MCF 10A (cell line): ENCODE measurements at regions not wholly inside any gene's neighbourhood (a gene's known extent, or its start where the extent isn't known, plus 50 kb on each side); places are given as distances from the start of the nearest gene placed in this dataset.

Source experiments
- BruUV-seq: library from RNA; stranded (reverse); fragments of 400-500 nt; replicated peaks from 2 replicates; lab custom pipeline; 2021; lab: Mats Ljungman, UMichigan
- CTCF ChIA-PET: fragments of 300-600 bp; sonication (Branson Sonifier 250); formaldehyde crosslinking; extraction: SDS; loops from one replicate; lab custom pipeline; 2021; ENCODE audit warnings: antibody characterized with exemption, inconsistent platforms; lab: Yijun Ruan, JAX
- POLR2A ChIA-PET: fragments of 300-600, 350-650 bp; sonication (Branson Sonifier 250); formaldehyde crosslinking; extraction: SDS; loops from one replicate; lab custom pipeline; 2020; ENCODE audit warnings: antibody characterized with exemption, inconsistent platforms; lab: Yijun Ruan, JAX
- DNase-seq: peaks from one replicate; pipeline ENCODE4 v3.0.0-alpha.2; 2018; ENCODE audit not compliant: unreplicated experiment
- H3K27ac Mint-ChIP-seq: one replicate; pipeline ENCODE4 v1.8.0; 2022; ENCODE audit warnings: mild to moderate bottlenecking, low read depth, mixed read lengths; ENCODE audit not compliant: unreplicated experiment
- H3K27me3 Mint-ChIP-seq: one replicate; pipeline ENCODE4 v1.8.0; 2022; ENCODE audit warnings: mixed read lengths; ENCODE audit not compliant: insufficient read depth, unreplicated experiment
- H3K36me3 Mint-ChIP-seq: one replicate; pipeline ENCODE4 v1.8.0; 2022; ENCODE audit warnings: mild to moderate bottlenecking, moderate library complexity, mixed read lengths; ENCODE audit not compliant: insufficient read depth, unreplicated experiment
- H3K4me1 Mint-ChIP-seq: one replicate; pipeline ENCODE4 v1.8.0; 2022; ENCODE audit warnings: mixed read lengths; ENCODE audit not compliant: insufficient read depth, unreplicated experiment
- H3K4me3 Mint-ChIP-seq: one replicate; pipeline ENCODE4 v1.8.0; 2022; ENCODE audit warnings: mild to moderate bottlenecking, moderate library complexity, mixed read lengths; ENCODE audit not compliant: unreplicated experiment
- H3K9me3 Mint-ChIP-seq: one replicate; pipeline ENCODE4 v1.8.0; 2022; ENCODE audit warnings: mixed read lengths; ENCODE audit not compliant: unreplicated experiment
- intact Hi-C: fragments of 100-400 bp; cut with micrococcal nuclease; formaldehyde crosslinking; loops from 2 replicates; pipeline ENCODE4 v1.14.1; 2022
- TF ChIP-seq, protein P1 (sequence below): fragments of 200-600 bp; IDR thresholded peaks from one replicate; pipeline ENCODE4 v1.8.0; 2022; ENCODE audit warnings: antibody characterized with exemption, mild to moderate bottlenecking; ENCODE audit not compliant: unreplicated experiment

DNA sequence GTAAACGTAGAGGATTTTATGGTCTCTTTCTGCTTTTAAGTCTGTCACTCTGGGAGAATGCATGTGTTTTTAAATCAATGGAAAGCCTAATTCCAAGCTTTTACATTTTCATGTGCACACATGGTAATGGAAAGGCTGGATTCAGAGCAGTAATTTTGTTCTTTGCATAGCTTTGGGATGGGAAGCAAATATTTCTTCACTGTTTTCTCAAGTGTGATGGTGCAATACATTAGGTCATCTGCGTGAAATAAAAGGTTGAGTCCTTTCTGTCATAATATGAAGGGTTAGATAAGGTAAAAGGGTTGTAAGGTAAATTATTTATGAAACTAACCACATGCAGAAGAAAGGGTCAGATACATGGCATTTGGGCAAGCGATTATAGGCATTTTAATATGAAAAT is 88.2 kb upstream of the NR3C1 start:
- no TSS peak for BruUV-seq

DNA sequence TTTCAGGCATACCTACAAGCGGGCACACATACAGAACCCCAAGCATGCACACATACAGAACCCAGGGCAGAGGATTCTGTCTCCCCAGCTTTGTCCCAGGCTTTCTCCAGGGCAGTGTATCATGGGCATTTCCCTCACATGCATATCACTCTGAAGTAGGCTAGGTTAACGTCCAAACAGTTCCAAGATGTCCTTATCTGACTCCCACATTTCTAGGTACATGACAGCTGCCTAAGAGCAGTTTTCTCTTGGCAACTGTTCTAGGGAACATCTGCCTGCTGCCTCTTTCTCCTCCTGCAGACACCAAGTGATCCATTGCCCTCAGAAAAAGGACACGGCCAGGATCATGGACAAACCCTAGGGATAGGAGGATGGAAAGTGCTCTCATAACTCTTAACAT is 84.9 kb upstream of the NR3C1 start:
- no peak for DNase-seq
- no peaks in the 10 kb centered on the region for H3K36me3 Mint-ChIP-seq
- no peaks in the 10 kb centered on the region for H3K27me3 Mint-ChIP-seq
- H3K9me3 Mint-ChIP-seq = no peaks in the 10 kb centered on the region
- ChIA-PET POLR2A (interaction anchor here (1.1 kb wide), 1 partner anchor 402 kb away, joined by 3 read pairs; no protein-coding TSS in a partner anchor), CTCF (interaction anchor here (1.1 kb wide), 1 partner anchor 140 kb away, joined by 3 read pairs; no protein-coding TSS in a partner anchor)
- TF ChIP-seq, protein P1, sequence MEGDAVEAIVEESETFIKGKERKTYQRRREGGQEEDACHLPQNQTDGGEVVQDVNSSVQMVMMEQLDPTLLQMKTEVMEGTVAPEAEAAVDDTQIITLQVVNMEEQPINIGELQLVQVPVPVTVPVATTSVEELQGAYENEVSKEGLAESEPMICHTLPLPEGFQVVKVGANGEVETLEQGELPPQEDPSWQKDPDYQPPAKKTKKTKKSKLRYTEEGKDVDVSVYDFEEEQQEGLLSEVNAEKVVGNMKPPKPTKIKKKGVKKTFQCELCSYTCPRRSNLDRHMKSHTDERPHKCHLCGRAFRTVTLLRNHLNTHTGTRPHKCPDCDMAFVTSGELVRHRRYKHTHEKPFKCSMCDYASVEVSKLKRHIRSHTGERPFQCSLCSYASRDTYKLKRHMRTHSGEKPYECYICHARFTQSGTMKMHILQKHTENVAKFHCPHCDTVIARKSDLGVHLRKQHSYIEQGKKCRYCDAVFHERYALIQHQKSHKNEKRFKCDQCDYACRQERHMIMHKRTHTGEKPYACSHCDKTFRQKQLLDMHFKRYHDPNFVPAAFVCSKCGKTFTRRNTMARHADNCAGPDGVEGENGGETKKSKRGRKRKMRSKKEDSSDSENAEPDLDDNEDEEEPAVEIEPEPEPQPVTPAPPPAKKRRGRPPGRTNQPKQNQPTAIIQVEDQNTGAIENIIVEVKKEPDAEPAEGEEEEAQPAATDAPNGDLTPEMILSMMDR = no peak
- peaks cover 16% of the 10 kb centered on the region for H3K4me1 Mint-ChIP-seq
- H3K27ac Mint-ChIP-seq = no peak overlapping the region
- intact Hi-C loops = no loop called here
- no TSS peak for BruUV-seq
- no peak overlapping the region for H3K4me3 Mint-ChIP-seq

More for the DNA sequence above, 88.2 kb upstream of the NR3C1 start:
- no peak overlapping the region for H3K27ac Mint-ChIP-seq
- peaks cover 46% of the 10 kb centered on the region for H3K4me1 Mint-ChIP-seq
- TF ChIP-seq, protein P1 = no peak
- H3K9me3 Mint-ChIP-seq = no peaks in the 10 kb centered on the region
- no peak overlapping the region for H3K4me3 Mint-ChIP-seq
- no peaks in the 10 kb centered on the region for H3K36me3 Mint-ChIP-seq
- DNase-seq = peak; percentile 70
- intact Hi-C loops = loop anchor here (10.0 kb wide), 1 partner anchor 347 kb away; no protein-coding TSS in a partner anchor
- CTCF ChIA-PET = interaction anchor here (0.6 kb wide), 1 partner anchor 63 kb away, joined by 3 read pairs; no protein-coding TSS in a partner anchor
- no peaks in the 10 kb centered on the region for H3K27me3 Mint-ChIP-seq
- POLR2A ChIA-PET = interaction anchor here (0.6 to 9.8 kb wide), 14 partner anchors 17 to 694 kb away, joined by 3 to 182 read pairs (median 3); partner anchors contain the start of gene NR3C1

DNA sequence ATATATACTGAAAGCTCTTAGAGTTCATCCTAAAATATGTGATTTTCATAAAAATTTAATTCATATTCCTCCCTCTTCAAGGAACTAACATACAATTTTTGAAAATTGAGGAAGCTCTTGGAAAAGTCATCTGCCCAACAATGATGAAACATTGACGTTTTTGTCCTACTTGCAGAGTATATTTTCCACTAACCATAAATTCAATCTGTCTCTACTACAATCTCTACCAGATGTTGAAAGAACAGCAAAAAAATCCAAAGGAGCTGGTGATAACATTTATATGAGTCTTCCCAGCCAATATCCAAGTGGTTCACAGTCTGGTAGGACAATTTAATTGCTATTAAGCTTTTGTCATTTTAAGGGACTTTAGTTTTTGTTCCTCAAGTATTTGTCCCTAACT is 81.1 kb upstream of the NR3C1 start:
- H3K4me3 Mint-ChIP-seq = no peak overlapping the region
- no peak for DNase-seq
- ChIA-PET CTCF (interaction anchor here (1.2 kb wide), 1 partner anchor 23 kb away, joined by 5 read pairs; no protein-coding TSS in a partner anchor), POLR2A (interaction anchor here (0.8 to 2.1 kb wide), 3 partner anchors 9 to 59 kb away, joined by 3 to 8 read pairs (median 7); no protein-coding TSS in a partner anchor)
- H3K36me3 Mint-ChIP-seq = no peaks in the 10 kb centered on the region
- no peaks in the 10 kb centered on the region for H3K27me3 Mint-ChIP-seq
- TF ChIP-seq, protein P1 = no peak
- peaks cover 3% of the 10 kb centered on the region for H3K4me1 Mint-ChIP-seq
- intact Hi-C loops = no loop called here
- no peaks in the 10 kb centered on the region for H3K9me3 Mint-ChIP-seq
- H3K27ac Mint-ChIP-seq = no peak overlapping the region
- no TSS peak for BruUV-seq

DNA sequence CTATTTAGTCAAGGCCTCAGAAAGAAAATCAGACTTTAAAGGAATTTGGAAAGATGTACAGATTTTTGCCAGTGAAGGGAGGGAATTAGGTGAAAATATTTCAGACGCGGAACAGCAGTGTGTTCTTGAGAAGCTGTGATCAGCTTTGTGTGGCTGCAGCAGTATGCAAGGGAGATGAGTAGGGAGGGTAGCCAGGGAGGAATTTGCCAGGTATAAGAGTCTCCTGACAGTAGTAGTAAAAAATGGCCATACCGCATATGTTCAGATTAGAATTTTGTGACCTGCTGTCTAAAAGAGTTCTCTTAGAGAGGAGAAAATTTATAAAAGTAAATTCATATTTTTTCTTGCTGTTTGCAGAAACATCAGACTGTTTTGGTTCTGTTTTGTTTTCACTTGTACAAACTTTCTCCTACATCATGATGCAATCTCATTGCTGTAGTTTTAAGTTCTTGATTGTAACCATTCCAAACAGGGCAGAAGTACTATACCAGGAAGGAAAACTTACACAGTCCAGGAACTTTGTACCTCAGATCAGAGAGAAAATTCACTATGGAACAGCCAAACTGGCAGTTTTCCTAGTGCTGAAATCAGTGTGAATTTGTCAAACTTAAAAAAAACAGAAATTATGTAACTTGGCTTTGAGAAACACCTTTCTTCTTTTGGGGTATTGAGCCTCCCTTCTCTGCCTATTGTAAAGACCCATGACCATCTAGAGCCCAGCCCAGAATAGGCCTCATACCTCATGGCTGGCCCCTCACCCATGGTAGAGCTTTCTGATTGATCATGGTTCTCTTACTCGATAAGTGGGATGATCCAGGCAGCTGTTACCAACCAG is 78.4 kb upstream of the NR3C1 start:
- Mint-ChIP-seq H3K27me3 (no peaks in the 10 kb centered on the region), H3K9me3 (no peaks in the 10 kb centered on the region), H3K4me3 (no peak overlapping the region), H3K36me3 (no peaks in the 10 kb centered on the region), H3K27ac (no peak overlapping the region), H3K4me1 (peaks cover 7% of the 10 kb centered on the region)
- intact Hi-C loops = no loop called here
- TF ChIP-seq, protein P1 = no peak
- CTCF ChIA-PET = interaction anchor here (0.9 to 1.2 kb wide), 3 partner anchors 14 to 464 kb away, joined by 4 read pairs; no protein-coding TSS in a partner anchor
- DNase-seq = no peak
- no TSS peak for BruUV-seq
- POLR2A ChIA-PET = interaction anchor here (1.2 to 1.7 kb wide), 3 partner anchors 12 to 25 kb away, joined by 4 to 6 read pairs (median 5); no protein-coding TSS in a partner anchor
